Activated CD4-positive, alpha-beta T cell treated with anti-CD3 and anti-CD28 coated beads, Interleukin-2, amount 50 U/mL, for 4 hours (primary cell): ENCODE measurements at regions not wholly inside any gene's neighbourhood (a gene's known extent, or its start where the extent isn't known, plus 50 kb on each side); places are given as distances from the start of the nearest gene placed in this dataset.
"Not testable (repeated sequence)": the region's sequence is repeated elsewhere in the genome, so short reads cannot be mapped to it uniquely, and the experiment has no call there.

Source experiments
- DNase-seq, 2 experiments: peaks; one replicate each; pipeline ENCODE4 v3.0.0-alpha.2; 2020

- DNase-seq = no peak
Measured at GRCh38 chr14:85907536-85907935, 377.6 kb downstream of the FLRT2 start.

GRCh38 chr14:85897808-85898207, 367.9 kb downstream of the FLRT2 start:
- DNase-seq = no peak

- no peak for DNase-seq
Measured at GRCh38 chr14:85895603-85896002, 365.7 kb downstream of the FLRT2 start.

- no peak for DNase-seq
Measured at GRCh38 chr14:85892251-85892650, 362.3 kb downstream of the FLRT2 start.

- no peak for DNase-seq
Measured at GRCh38 chr14:85883966-85884365, 354.0 kb downstream of the FLRT2 start.

- DNase-seq = no peak
Measured at GRCh38 chr14:85883101-85883500, 353.2 kb downstream of the FLRT2 start.

GRCh38 chr14:85881935-85882334, 352.0 kb downstream of the FLRT2 start:
- DNase-seq = no peak

- DNase-seq = no peak
Measured at GRCh38 chr14:85878874-85879273, 348.9 kb downstream of the FLRT2 start.

- no peak for DNase-seq
Measured at GRCh38 chr14:85873006-85873405, 343.1 kb downstream of the FLRT2 start.

GRCh38 chr14:85867450-85867849, 337.5 kb downstream of the FLRT2 start:
- DNase-seq = no peak

- DNase-seq = no peak
Measured at GRCh38 chr14:85865701-85866100, 335.8 kb downstream of the FLRT2 start.

- no peak for DNase-seq
Measured at GRCh38 chr14:85858634-85859033, 328.7 kb downstream of the FLRT2 start.

GRCh38 chr14:85856430-85856829, 326.5 kb downstream of the FLRT2 start:
- no peak for DNase-seq

GRCh38 chr14:85853996-85854526, 324.1 kb downstream of the FLRT2 start:
- DNase-seq = no peak

GRCh38 chr14:85852906-85853305, 323.0 kb downstream of the FLRT2 start:
- DNase-seq = no peak

GRCh38 chr14:85852123-85852522, 322.2 kb downstream of the FLRT2 start:
- DNase-seq = not testable (repeated sequence)

- DNase-seq = not testable (repeated sequence)
Measured at GRCh38 chr14:85830549-85830948, 300.6 kb downstream of the FLRT2 start.

GRCh38 chr14:85829601-85830000, 299.7 kb downstream of the FLRT2 start:
- not testable (repeated sequence) for DNase-seq

GRCh38 chr14:85824526-85824925, 294.6 kb downstream of the FLRT2 start:
- DNase-seq = no peak

- DNase-seq = no peak
Measured at GRCh38 chr14:85822236-85822635, 292.3 kb downstream of the FLRT2 start.

- no peak for DNase-seq
Measured at GRCh38 chr14:85817430-85817829, 287.5 kb downstream of the FLRT2 start.

- no peak for DNase-seq
Measured at GRCh38 chr14:85813040-85813439, 283.1 kb downstream of the FLRT2 start.

- no peak for DNase-seq
Measured at GRCh38 chr14:85811340-85811739, 281.4 kb downstream of the FLRT2 start.

GRCh38 chr14:85799668-85800067, 269.7 kb downstream of the FLRT2 start:
- no peak for DNase-seq

- DNase-seq = no peak
Measured at GRCh38 chr14:85798856-85799255, 268.9 kb downstream of the FLRT2 start.

- DNase-seq = no peak
Measured at GRCh38 chr14:85793533-85793932, 263.6 kb downstream of the FLRT2 start.
